GM13976 (cell line): ENCODE measurements at regions not wholly inside any gene's neighbourhood (a gene's known extent, or its start where the extent isn't known, plus 50 kb on each side); places are given as distances from the start of the nearest gene placed in this dataset.

Source experiments
- DNase-seq: peaks from one replicate; pipeline ENCODE4 v3.0.0; 2012; ENCODE audit warnings: low spot score
- CTCF ChIP-seq: IDR thresholded peaks from 2 replicates; pipeline ENCODE4 v1.5.1; 2012; ENCODE audit warnings: borderline replicate concordance, mild to moderate bottlenecking; ENCODE audit not compliant: insufficient read depth; ENCODE audit errors: extremely low read depth, missing control alignments, control extremely low read depth
- in situ Hi-C: fragments of 300-500 bp; cut with MboI; formaldehyde crosslinking; loops from one replicate; pipeline ENCODE4 v1.12.0; 2022; ENCODE audit warnings: low sequenced_read_pairs, mixed read lengths, inconsistent platforms; ENCODE audit not compliant: unreplicated experiment

- no peak for DNase-seq
- in situ Hi-C loops = no loop called here
- TF ChIP-seq CTCF = no peak
These were observed 97.4 kb upstream of the MED14 start for GRCh38 chrX:40832723-40833122.

- no peak for TF ChIP-seq CTCF
- no peak for DNase-seq
- in situ Hi-C loops = no loop called here
These were observed 98.9 kb upstream of the MED14 start for GRCh38 chrX:40834225-40834624.

GRCh38 chrX:40835526-40835925, 100.2 kb upstream of the MED14 start:
- TF ChIP-seq CTCF = no peak
- no peak for DNase-seq
- in situ Hi-C loops = no loop called here

GRCh38 chrX:40843643-40844042, 108.3 kb upstream of the MED14 start:
- in situ Hi-C loops = no loop called here
- TF ChIP-seq CTCF = no peak
- DNase-seq = no peak

- no peak for DNase-seq
- TF ChIP-seq CTCF = no peak
- in situ Hi-C loops = no loop called here
These were observed 109.1 kb upstream of the MED14 start for GRCh38 chrX:40844471-40844870.

- no peak for DNase-seq
- no peak for TF ChIP-seq CTCF
These were observed 110.1 kb upstream of the MED14 start for GRCh38 chrX:40845331-40845911.

More at GRCh38 chrX:40845331-40845911, 110.1 kb upstream of the MED14 start:
- in situ Hi-C loops = no loop called here
